ENCODE measurements at regions not wholly inside any gene's neighbourhood (a gene's known extent, or its start where the extent isn't known, plus 50 kb on each side); places are given as distances from the start of the nearest gene placed in this dataset.

DNA sequence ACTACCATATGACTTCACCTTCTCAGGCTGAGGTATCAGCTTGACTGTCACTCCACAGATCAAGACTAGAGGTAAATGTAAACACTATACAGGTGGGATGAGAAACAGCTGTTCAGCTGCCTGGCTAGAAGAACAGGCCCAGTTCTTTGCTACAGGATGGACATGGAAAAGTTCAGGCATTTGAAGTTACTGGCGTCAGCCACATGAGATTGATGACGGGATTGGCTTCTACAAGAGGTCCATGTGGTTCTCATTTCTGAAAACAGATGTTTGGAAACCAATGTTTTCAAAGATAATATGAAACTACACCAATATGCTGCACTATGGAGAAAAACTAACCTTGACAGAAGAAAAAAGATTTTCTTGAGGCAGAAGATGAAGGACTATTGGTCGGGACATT, 324.1 kb downstream of the CDH10 start (continued):
- TF ChIP-seq PPARG (CRISPR knock-in tag; conservative IDR thresholded peaks at IDR 0.05) = no peak
- no peak for TF ChIP-seq ZFX (CRISPR knock-in tag; IDR thresholded peaks at IDR 0.05; ENCODE audit: low read depth)

DNA sequence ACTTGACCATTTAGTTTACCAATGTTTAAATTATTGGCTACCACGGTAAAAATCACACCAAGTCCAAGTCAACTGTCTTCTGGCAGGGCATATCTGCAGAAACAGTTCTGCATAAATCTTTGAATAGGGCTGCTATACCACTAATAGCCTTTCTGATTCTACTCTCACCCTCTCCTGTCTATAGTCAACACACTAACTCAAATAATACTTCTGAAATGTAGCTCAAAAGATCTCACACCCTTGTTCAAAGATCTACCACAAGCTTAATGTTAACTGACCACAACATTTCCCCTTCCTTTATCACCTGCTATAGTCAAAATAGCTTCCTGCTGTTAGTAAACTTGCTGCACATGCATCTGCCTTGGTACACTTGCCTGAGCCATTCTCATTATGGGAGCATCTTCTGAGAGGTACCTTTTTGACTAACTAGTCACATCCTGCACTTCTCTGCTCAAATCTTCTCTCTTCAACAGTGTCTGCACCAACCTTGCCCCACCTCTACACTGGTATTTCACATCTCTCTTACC, 319.4 kb downstream of the CDH10 start:
- Histone ChIP-seq H4K20me1 (ENCODE audit: insufficient read depth, low read length) (no peaks in the 10 kb centered on the region), H3K4me3 (replicated peaks in 1 of 3; ENCODE audit: insufficient read depth in 1 of 3, low read depth in 2 of 3, low read length in 3 of 3) (no peak overlapping the region), H3K36me3 (replicated peaks in 1 of 2; ENCODE audit: control insufficient read depth in 1 of 2, insufficient read depth in 2 of 2, low read length in 2 of 2) (no peaks in the 10 kb centered on the region), H3K4me2 (ENCODE audit: low read depth, low read length) (no peak overlapping the region), H3K9me3 (ENCODE audit: low read length) (no peaks in the 10 kb centered on the region), H3K79me2 (ENCODE audit: insufficient read depth, low read length) (no peaks in the 10 kb centered on the region), H3K9ac (ENCODE audit: insufficient read depth, low read depth, low read length) (no peak overlapping the region), H3K27me3 (ENCODE audit: control insufficient read depth in 1 of 2, insufficient read depth in 2 of 2, low read length in 2 of 2) (no peaks in the 10 kb centered on the region), H2AFZ (ENCODE audit: low read length) (no peak overlapping the region), H3K27ac (ENCODE audit: extremely low read length, insufficient read depth, low read length) (no peak overlapping the region), H3K4me1 (ENCODE audit: insufficient read depth, low read length) (no peaks in the 10 kb centered on the region)
- intact Hi-C loops (cut with micrococcal nuclease; ENCODE audit: unreplicated experiment) = no loop called here
- WGBS (ENCODE audit: low lambda C conversion rate) = 0% methylated on average over 1 of the region's 1 CpG
- no TSS peak for BruUV-seq (replicated peaks)
- POLR2A ChIA-PET = no interaction called here
- DNase-seq (ENCODE audit: low spot score) (no peak), FAIRE-seq (no peak), ATAC-seq (no peak)
- in situ Hi-C loops (cut with HindIII; ENCODE audit: extremely low pct_ligation_motif_present, low pct_unique_long_range_greater_than_20kb) = no loop called here
- CTCF ChIA-PET (ENCODE audit: low intra/inter-chr PET ratio, low total read pairs) = no interaction called here
- no peak for TF ChIP-seq ZNF747 (CRISPR knock-in tag; IDR thresholded peaks at IDR 0.05; ENCODE audit: borderline replicate concordance)
- TF ChIP-seq ZNF292 (CRISPR knock-in tag; IDR thresholded peaks at IDR 0.05; ENCODE audit: borderline replicate concordance, low read depth) = no peak
- no peak for TF ChIP-seq SIN3A (IDR thresholded peaks at IDR 0.05; ENCODE audit: borderline replicate concordance, low read depth, low read length)
- TF ChIP-seq, protein P1, sequence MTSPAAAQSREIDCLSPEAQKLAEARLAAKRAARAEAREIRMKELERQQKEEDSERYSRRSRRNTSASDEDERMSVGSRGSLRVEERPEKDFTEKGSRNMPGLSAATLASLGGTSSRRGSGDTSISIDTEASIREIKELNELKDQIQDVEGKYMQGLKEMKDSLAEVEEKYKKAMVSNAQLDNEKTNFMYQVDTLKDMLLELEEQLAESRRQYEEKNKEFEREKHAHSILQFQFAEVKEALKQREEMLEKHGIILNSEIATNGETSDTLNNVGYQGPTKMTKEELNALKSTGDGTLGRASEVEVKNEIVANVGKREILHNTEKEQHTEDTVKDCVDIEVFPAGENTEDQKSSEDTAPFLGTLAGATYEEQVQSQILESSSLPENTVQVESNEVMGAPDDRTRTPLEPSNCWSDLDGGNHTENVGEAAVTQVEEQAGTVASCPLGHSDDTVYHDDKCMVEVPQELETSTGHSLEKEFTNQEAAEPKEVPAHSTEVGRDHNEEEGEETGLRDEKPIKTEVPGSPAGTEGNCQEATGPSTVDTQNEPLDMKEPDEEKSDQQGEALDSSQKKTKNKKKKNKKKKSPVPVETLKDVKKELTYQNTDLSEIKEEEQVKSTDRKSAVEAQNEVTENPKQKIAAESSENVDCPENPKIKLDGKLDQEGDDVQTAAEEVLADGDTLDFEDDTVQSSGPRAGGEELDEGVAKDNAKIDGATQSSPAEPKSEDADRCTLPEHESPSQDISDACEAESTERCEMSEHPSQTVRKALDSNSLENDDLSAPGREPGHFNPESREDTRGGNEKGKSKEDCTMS (CRISPR knock-in tag; conservative IDR thresholded peaks at IDR 0.05) = no peak
- no peak for TF ChIP-seq RAD21 (CRISPR knock-in tag; IDR thresholded peaks at IDR 0.05)
- TF ChIP-seq ZNF879 (CRISPR knock-in tag; IDR thresholded peaks at IDR 0.05) = no peak
- TF ChIP-seq, protein P2, sequence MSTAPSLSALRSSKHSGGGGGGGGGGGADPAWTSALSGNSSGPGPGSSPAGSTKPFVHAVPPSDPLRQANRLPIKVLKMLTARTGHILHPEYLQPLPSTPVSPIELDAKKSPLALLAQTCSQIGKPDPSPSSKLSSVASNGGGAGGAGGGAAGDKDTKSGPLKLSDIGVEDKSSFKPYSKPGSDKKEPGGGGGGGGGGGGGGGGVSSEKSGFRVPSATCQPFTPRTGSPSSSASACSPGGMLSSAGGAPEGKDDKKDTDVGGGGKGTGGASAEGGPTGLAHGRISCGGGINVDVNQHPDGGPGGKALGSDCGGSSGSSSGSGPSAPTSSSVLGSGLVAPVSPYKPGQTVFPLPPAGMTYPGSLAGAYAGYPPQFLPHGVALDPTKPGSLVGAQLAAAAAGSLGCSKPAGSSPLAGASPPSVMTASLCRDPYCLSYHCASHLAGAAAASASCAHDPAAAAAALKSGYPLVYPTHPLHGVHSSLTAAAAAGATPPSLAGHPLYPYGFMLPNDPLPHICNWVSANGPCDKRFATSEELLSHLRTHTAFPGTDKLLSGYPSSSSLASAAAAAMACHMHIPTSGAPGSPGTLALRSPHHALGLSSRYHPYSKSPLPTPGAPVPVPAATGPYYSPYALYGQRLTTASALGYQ (CRISPR knock-in tag; IDR thresholded peaks at IDR 0.05) = no peak
- no peak for TF ChIP-seq PHF8 (CRISPR knock-in tag; IDR thresholded peaks at IDR 0.05)
- TF ChIP-seq MNT (IDR thresholded peaks at IDR 0.05) = no peak
- TF ChIP-seq ZNF788 (CRISPR knock-in tag; IDR thresholded peaks at IDR 0.05; ENCODE audit: borderline replicate concordance) = no peak
- no peak for TF ChIP-seq FOXA3 (CRISPR knock-in tag; IDR thresholded peaks at IDR 0.05)
- TF ChIP-seq, protein P3, sequence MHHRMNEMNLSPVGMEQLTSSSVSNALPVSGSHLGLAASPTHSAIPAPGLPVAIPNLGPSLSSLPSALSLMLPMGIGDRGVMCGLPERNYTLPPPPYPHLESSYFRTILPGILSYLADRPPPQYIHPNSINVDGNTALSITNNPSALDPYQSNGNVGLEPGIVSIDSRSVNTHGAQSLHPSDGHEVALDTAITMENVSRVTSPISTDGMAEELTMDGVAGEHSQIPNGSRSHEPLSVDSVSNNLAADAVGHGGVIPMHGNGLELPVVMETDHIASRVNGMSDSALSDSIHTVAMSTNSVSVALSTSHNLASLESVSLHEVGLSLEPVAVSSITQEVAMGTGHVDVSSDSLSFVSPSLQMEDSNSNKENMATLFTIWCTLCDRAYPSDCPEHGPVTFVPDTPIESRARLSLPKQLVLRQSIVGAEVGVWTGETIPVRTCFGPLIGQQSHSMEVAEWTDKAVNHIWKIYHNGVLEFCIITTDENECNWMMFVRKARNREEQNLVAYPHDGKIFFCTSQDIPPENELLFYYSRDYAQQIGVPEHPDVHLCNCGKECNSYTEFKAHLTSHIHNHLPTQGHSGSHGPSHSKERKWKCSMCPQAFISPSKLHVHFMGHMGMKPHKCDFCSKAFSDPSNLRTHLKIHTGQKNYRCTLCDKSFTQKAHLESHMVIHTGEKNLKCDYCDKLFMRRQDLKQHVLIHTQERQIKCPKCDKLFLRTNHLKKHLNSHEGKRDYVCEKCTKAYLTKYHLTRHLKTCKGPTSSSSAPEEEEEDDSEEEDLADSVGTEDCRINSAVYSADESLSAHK (CRISPR knock-in tag; IDR thresholded peaks at IDR 0.05; ENCODE audit: borderline replicate concordance) = no peak
- TF ChIP-seq CENPX (CRISPR knock-in tag; IDR thresholded peaks at IDR 0.05) = no peak
- TF ChIP-seq BHLHE40 (IDR thresholded peaks at IDR 0.05; ENCODE audit: low read length) = no peak

All from HepG2 (cell line).